Loucy (cell line): ENCODE measurements at regions not wholly inside any gene's neighbourhood (a gene's known extent, or its start where the extent isn't known, plus 50 kb on each side); places are given as distances from the start of the nearest gene placed in this dataset.

Source experiments
- H2AFZ ChIP-seq: fragments of 200-600 bp; sonication (generic); 2 replicates; pipeline ENCODE4 v1.6.0; 2016; ENCODE audit warnings: antibody characterized with exemption, mild to moderate bottlenecking, low read length, moderate library complexity
- H3F3A ChIP-seq: fragments of 200-600 bp; 2 replicates; pipeline ENCODE4 v1.6.0; 2016; ENCODE audit warnings: antibody characterized with exemption, low read depth, mild to moderate bottlenecking
- H3K27me3 ChIP-seq: fragments of 200-600 bp; sonication (generic); 2 replicates; pipeline ENCODE4 v1.6.1; 2014; ENCODE audit warnings: low read length, mild to moderate bottlenecking; ENCODE audit not compliant: insufficient read depth, poor library complexity, severe bottlenecking
- H3K36me3 ChIP-seq: fragments of 200-600 bp; sonication (generic); 2 replicates; pipeline ENCODE4 v1.6.1; 2016; ENCODE audit warnings: low read length; ENCODE audit not compliant: insufficient read depth
- H3K4me1 ChIP-seq: fragments of 200-600 bp; sonication (generic); 2 replicates; pipeline ENCODE4 v1.5.1; 2014; ENCODE audit warnings: low read length, mild to moderate bottlenecking; ENCODE audit not compliant: insufficient read depth, poor library complexity, severe bottlenecking
- H3K4me2 ChIP-seq: fragments of 200-600 bp; sonication (generic); 2 replicates; pipeline ENCODE4 v1.6.0; 2014; ENCODE audit warnings: antibody characterized with exemption, low read length, low read depth, mild to moderate bottlenecking; ENCODE audit not compliant: poor library complexity, severe bottlenecking
- H3K4me3 ChIP-seq: fragments of 200-600 bp; sonication (generic); 2 replicates; pipeline ENCODE4 v1.5.1; 2014; ENCODE audit warnings: low read length, mild to moderate bottlenecking, mixed read lengths; ENCODE audit not compliant: poor library complexity, severe bottlenecking
- H3K79me2 ChIP-seq: fragments of 200-600 bp; sonication (generic); 2 replicates; pipeline ENCODE4 v1.6.1; 2014; ENCODE audit warnings: low read length; ENCODE audit not compliant: insufficient read depth
- H3K9ac ChIP-seq: fragments of 200-600 bp; sonication (generic); 2 replicates; pipeline ENCODE4 v1.6.0; 2014; ENCODE audit warnings: mild to moderate bottlenecking, low read depth, low read length, moderate library complexity; ENCODE audit not compliant: poor library complexity, severe bottlenecking
- H3K9me2 ChIP-seq: fragments of 200-600 bp; sonication (generic); replicated peaks from 2 replicates; pipeline ENCODE4 v1.6.1; 2016; ENCODE audit warnings: low read depth, low read length, mixed read lengths
- H3K9me3 ChIP-seq: fragments of 200-600 bp; sonication (generic); 2 replicates; pipeline ENCODE4 v1.6.1; 2014; ENCODE audit warnings: mild to moderate bottlenecking, antibody characterized with exemption, low read length, low read depth; ENCODE audit not compliant: insufficient read depth
- H4K20me1 ChIP-seq: fragments of 200-600 bp; sonication (generic); 2 replicates; pipeline ENCODE4 v1.6.0; 2014; ENCODE audit warnings: antibody characterized with exemption, low read length, mild to moderate bottlenecking; ENCODE audit not compliant: insufficient read depth, poor library complexity, severe bottlenecking
- EZH2phosphoT487 ChIP-seq: fragments of 200-600 bp; IDR thresholded peaks from 2 replicates; pipeline ENCODE4 v1.6.1; 2018; ENCODE audit warnings: antibody characterized with exemption, mild to moderate bottlenecking, moderate library complexity, borderline replicate concordance
- TF ChIP-seq, protein P1 (sequence below): fragments of 200-600 bp; sonication (generic); conservative IDR thresholded peaks from 2 replicates; pipeline ENCODE4 v1.5.1; 2014; ENCODE audit warnings: mild to moderate bottlenecking, antibody characterized with exemption, low read length

DNA sequence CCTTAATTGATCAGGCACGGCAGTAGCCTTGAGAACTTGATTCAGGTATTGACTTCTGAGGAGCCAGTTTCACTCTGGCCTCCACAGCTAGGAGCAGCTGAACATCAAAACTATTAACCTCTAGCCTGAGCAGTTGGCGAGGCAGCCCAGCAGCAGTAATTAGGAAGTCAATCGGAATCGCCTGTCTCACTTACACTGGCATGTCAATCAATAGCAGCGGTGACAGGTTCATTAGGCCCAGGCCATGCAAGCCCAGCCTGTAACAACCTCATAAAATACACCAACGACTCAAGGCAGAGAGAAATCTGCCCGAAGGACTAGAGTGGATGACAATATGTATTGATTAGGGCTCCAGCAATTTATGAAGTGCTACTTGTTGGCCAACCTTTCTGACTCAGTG, 255.4 kb upstream of the SKOR2 start:
- no peak overlapping the region for H3K4me2 ChIP-seq
- H2AFZ ChIP-seq = no peak overlapping the region
- H3K36me3 ChIP-seq = no peaks in the 10 kb centered on the region
- no peaks in the 10 kb centered on the region for H3F3A ChIP-seq
- H3K9ac ChIP-seq = no peak overlapping the region
- H3K4me1 ChIP-seq = no peaks in the 10 kb centered on the region
- no peaks in the 10 kb centered on the region for H3K79me2 ChIP-seq
- no peaks in the 10 kb centered on the region for H3K9me2 ChIP-seq
- no peaks in the 10 kb centered on the region for H3K9me3 ChIP-seq
- H3K4me3 ChIP-seq = no peak overlapping the region
- no peak for TF ChIP-seq EZH2phosphoT487
- TF ChIP-seq, protein P1, sequence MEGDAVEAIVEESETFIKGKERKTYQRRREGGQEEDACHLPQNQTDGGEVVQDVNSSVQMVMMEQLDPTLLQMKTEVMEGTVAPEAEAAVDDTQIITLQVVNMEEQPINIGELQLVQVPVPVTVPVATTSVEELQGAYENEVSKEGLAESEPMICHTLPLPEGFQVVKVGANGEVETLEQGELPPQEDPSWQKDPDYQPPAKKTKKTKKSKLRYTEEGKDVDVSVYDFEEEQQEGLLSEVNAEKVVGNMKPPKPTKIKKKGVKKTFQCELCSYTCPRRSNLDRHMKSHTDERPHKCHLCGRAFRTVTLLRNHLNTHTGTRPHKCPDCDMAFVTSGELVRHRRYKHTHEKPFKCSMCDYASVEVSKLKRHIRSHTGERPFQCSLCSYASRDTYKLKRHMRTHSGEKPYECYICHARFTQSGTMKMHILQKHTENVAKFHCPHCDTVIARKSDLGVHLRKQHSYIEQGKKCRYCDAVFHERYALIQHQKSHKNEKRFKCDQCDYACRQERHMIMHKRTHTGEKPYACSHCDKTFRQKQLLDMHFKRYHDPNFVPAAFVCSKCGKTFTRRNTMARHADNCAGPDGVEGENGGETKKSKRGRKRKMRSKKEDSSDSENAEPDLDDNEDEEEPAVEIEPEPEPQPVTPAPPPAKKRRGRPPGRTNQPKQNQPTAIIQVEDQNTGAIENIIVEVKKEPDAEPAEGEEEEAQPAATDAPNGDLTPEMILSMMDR = no peak
- H3K27me3 ChIP-seq = no peaks in the 10 kb centered on the region
- H4K20me1 ChIP-seq = no peaks in the 10 kb centered on the region

- H3K36me3 ChIP-seq = no peaks in the 10 kb centered on the region
- no peak overlapping the region for H3K9ac ChIP-seq
- H3K4me2 ChIP-seq = no peak overlapping the region
- H2AFZ ChIP-seq = no peak overlapping the region
- no peaks in the 10 kb centered on the region for H3K9me2 ChIP-seq
- H3K9me3 ChIP-seq = no peaks in the 10 kb centered on the region
- TF ChIP-seq, protein P1 = no peak
- TF ChIP-seq EZH2phosphoT487 = no peak
- no peaks in the 10 kb centered on the region for H3K4me1 ChIP-seq
- H4K20me1 ChIP-seq = no peaks in the 10 kb centered on the region
- H3K27me3 ChIP-seq = no peaks in the 10 kb centered on the region
- no peaks in the 10 kb centered on the region for H3K79me2 ChIP-seq
- H3F3A ChIP-seq = no peaks in the 10 kb centered on the region
- H3K4me3 ChIP-seq = no peak overlapping the region
Measured at GRCh38 chr18:47501946-47502345, 250.5 kb upstream of the SKOR2 start.

DNA sequence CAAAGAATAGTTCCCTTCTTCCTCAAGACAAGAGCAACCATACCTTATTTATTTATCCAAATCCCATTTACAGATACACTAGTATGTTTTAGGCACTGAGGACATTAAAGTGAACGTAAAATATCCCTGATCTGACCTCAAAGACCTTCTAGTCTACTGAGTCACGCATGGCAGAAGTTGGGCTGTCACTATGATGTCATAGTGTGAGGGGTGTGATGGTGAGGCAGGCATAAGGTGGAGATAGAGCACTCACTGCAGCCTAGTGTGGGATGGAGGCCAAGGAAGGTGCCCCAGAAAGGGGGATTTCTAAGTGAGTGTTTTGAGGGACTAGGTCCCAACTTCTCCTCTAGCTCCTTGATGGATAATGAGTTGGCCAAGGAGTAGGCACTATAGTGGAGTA, 249.5 kb upstream of the SKOR2 start:
- TF ChIP-seq EZH2phosphoT487 = no peak
- TF ChIP-seq, protein P1 = no peak
- Histone ChIP-seq H3K9ac (no peak overlapping the region), H3K9me2 (no peaks in the 10 kb centered on the region), H3K79me2 (no peaks in the 10 kb centered on the region), H3K36me3 (no peaks in the 10 kb centered on the region), H2AFZ (no peak overlapping the region), H3F3A (no peaks in the 10 kb centered on the region), H4K20me1 (no peaks in the 10 kb centered on the region), H3K4me3 (no peak overlapping the region), H3K27me3 (no peaks in the 10 kb centered on the region), H3K4me1 (no peaks in the 10 kb centered on the region), H3K4me2 (no peak overlapping the region), H3K9me3 (no peaks in the 10 kb centered on the region)
